WTC11 (cell line): ENCODE measurements at regions not wholly inside any gene's neighbourhood (a gene's known extent, or its start where the extent isn't known, plus 50 kb on each side); places are given as distances from the start of the nearest gene placed in this dataset.

Experiments used
- ATAC-seq: fragments of 200-7000 bp; cut with Tn5 transposase; 2 replicates; pipeline ENCODE4 v1.10.0; 2021; ENCODE audit warnings: mild to moderate bottlenecking, moderate library complexity
- CTCF ChIA-PET: fragments of 300-600 bp; sonication (Branson Sonifier 250); formaldehyde crosslinking; loops from one replicate; lab custom pipeline; 2021; ENCODE audit warnings: antibody characterized with exemption; lab: Charles Lee
- POLR2A ChIA-PET: fragments of 350-600 bp; sonication (Branson Sonifier 250); formaldehyde crosslinking; loops from one replicate; lab custom pipeline; 2021; ENCODE audit warnings: antibody characterized with exemption; lab: Charles Lee
- DNase-seq: peaks from one replicate; pipeline ENCODE4 v3.0.0; 2021; ENCODE audit warnings: low spot score
- H3K27ac Mint-ChIP-seq: 2 replicates; pipeline ENCODE4 v1.8.0; 2021; ENCODE audit warnings: mixed read lengths
- H3K27me3 Mint-ChIP-seq: 2 replicates; pipeline ENCODE4 v1.8.0; 2021; ENCODE audit warnings: low read depth, mild to moderate bottlenecking, moderate library complexity, mixed read lengths
- H3K36me3 Mint-ChIP-seq: 2 replicates; pipeline ENCODE4 v1.8.0; 2021; ENCODE audit warnings: mixed read lengths
- H3K4me1 Mint-ChIP-seq: 2 replicates; pipeline ENCODE4 v1.8.0; 2022; ENCODE audit warnings: mixed read lengths
- H3K4me3 Mint-ChIP-seq: 2 replicates; pipeline ENCODE4 v1.8.0; 2021; ENCODE audit warnings: mild to moderate bottlenecking, moderate library complexity, mixed read lengths
- H3K9me3 Mint-ChIP-seq: 2 replicates; pipeline ENCODE4 v1.8.0; 2021; ENCODE audit warnings: mixed read lengths
- AR ChIP-seq: fragments of 250-450 bp; sonication (Bioruptor Pico); IDR thresholded peaks from 2 replicates; pipeline ENCODE4 v1.9.0; 2021; ENCODE audit warnings: mild to moderate bottlenecking
- CREB1 ChIP-seq: sonication (generic); formaldehyde crosslinking; IDR thresholded peaks from 2 replicates; pipeline ENCODE4 v1.8.0; 2023; ENCODE audit warnings: mild to moderate bottlenecking, missing genetic modification reagents
- CREM ChIP-seq: sonication (generic); formaldehyde crosslinking; IDR thresholded peaks from 2 replicates; pipeline ENCODE4 v1.8.1; 2022; ENCODE audit warnings: mild to moderate bottlenecking, missing genetic modification reagents, moderate library complexity
- E2F4 ChIP-seq: sonication (generic); formaldehyde crosslinking; IDR thresholded peaks from 2 replicates; pipeline ENCODE4 v1.8.1; 2022; ENCODE audit warnings: low read depth, mild to moderate bottlenecking, moderate library complexity, missing genetic modification reagents, borderline replicate concordance
- E2F5 ChIP-seq: sonication (generic); formaldehyde crosslinking; IDR thresholded peaks from 2 replicates; pipeline ENCODE4 v1.8.1; 2022; ENCODE audit warnings: mild to moderate bottlenecking, moderate library complexity, missing genetic modification reagents
- ESRRA ChIP-seq: sonication (generic); formaldehyde crosslinking; IDR thresholded peaks from 2 replicates; pipeline ENCODE4 v1.8.1; 2022; ENCODE audit warnings: mild to moderate bottlenecking, missing genetic modification reagents, borderline replicate concordance
- FOXJ3 ChIP-seq: sonication (generic); formaldehyde crosslinking; IDR thresholded peaks from 2 replicates; pipeline ENCODE4 v1.9.0; 2021; ENCODE audit warnings: missing genetic modification reagents, mild to moderate bottlenecking, borderline replicate concordance
- FOXP1 ChIP-seq: sonication (generic); formaldehyde crosslinking; IDR thresholded peaks from 2 replicates; pipeline ENCODE4 v1.8.0; 2022; ENCODE audit warnings: missing genetic modification reagents, mild to moderate bottlenecking, moderate library complexity, borderline replicate concordance
- IRF2 ChIP-seq: sonication (generic); formaldehyde crosslinking; IDR thresholded peaks from 2 replicates; pipeline ENCODE4 v1.8.0; 2022; ENCODE audit warnings: low read depth, missing genetic modification reagents, borderline replicate concordance
- JUN ChIP-seq: sonication (generic); formaldehyde crosslinking; IDR thresholded peaks from 2 replicates; pipeline ENCODE4 v1.8.0; 2023; ENCODE audit warnings: mild to moderate bottlenecking, missing genetic modification reagents
- KAT7 ChIP-seq: sonication (generic); formaldehyde crosslinking; IDR thresholded peaks from 2 replicates; pipeline ENCODE4 v1.8.1; 2023; ENCODE audit warnings: missing genetic modification reagents, mild to moderate bottlenecking, borderline replicate concordance
- MXD4 ChIP-seq: fragments of 250-450 bp; sonication (Bioruptor Pico); IDR thresholded peaks from 2 replicates; pipeline ENCODE4 v1.8.0; 2021; ENCODE audit warnings: mild to moderate bottlenecking, moderate library complexity, borderline replicate concordance
- MYBL2 ChIP-seq: sonication (generic); formaldehyde crosslinking; IDR thresholded peaks from 2 replicates; pipeline ENCODE4 v1.8.1; 2023; ENCODE audit warnings: mild to moderate bottlenecking, moderate library complexity, missing genetic modification reagents
- NFATC4 ChIP-seq: fragments of 250-450 bp; sonication (Bioruptor Pico); IDR thresholded peaks from 2 replicates; pipeline ENCODE4 v1.9.0; 2021; ENCODE audit warnings: mild to moderate bottlenecking
- NFE2L1 ChIP-seq: sonication (generic); formaldehyde crosslinking; IDR thresholded peaks from 2 replicates; pipeline ENCODE4 v1.8.1; 2023; ENCODE audit warnings: missing genetic modification reagents
- NFYB ChIP-seq: sonication (generic); formaldehyde crosslinking; conservative IDR thresholded peaks from 2 replicates; pipeline ENCODE4 v1.8.0; 2022; ENCODE audit warnings: low read depth, missing genetic modification reagents
- RELA ChIP-seq: sonication (generic); formaldehyde crosslinking; IDR thresholded peaks from 2 replicates; pipeline ENCODE4 v1.8.1; 2022; ENCODE audit warnings: missing genetic modification reagents, mild to moderate bottlenecking, borderline replicate concordance
- SOX15 ChIP-seq: fragments of 250-450 bp; sonication (Bioruptor Pico); IDR thresholded peaks from 2 replicates; pipeline ENCODE4 v1.9.0; 2021; ENCODE audit warnings: mild to moderate bottlenecking
- TCF7 ChIP-seq: sonication (generic); formaldehyde crosslinking; IDR thresholded peaks from 2 replicates; pipeline ENCODE4 v1.8.0; 2022; ENCODE audit warnings: mild to moderate bottlenecking, low read depth, missing genetic modification reagents, moderate library complexity
- TEAD1 ChIP-seq: sonication (generic); formaldehyde crosslinking; IDR thresholded peaks from 2 replicates; pipeline ENCODE4 v1.8.0; 2022; ENCODE audit warnings: mild to moderate bottlenecking, missing genetic modification reagents
- ZNF138 ChIP-seq: sonication (generic); formaldehyde crosslinking; conservative IDR thresholded peaks from 2 replicates; pipeline ENCODE4 v1.8.1; 2022; ENCODE audit warnings: mild to moderate bottlenecking, moderate library complexity, missing genetic modification reagents
- ZNF232 ChIP-seq: sonication (generic); formaldehyde crosslinking; IDR thresholded peaks from 2 replicates; pipeline ENCODE4 v1.8.0; 2022; ENCODE audit warnings: mild to moderate bottlenecking, missing genetic modification reagents
- ZNF263 ChIP-seq: sonication (generic); formaldehyde crosslinking; IDR thresholded peaks from 2 replicates; pipeline ENCODE4 v1.8.1; 2022; ENCODE audit warnings: low read depth, mild to moderate bottlenecking, moderate library complexity, missing genetic modification reagents
- ZNF512 ChIP-seq: sonication (generic); formaldehyde crosslinking; IDR thresholded peaks from 2 replicates; pipeline ENCODE4 v1.8.1; 2022; ENCODE audit warnings: missing genetic modification reagents, borderline replicate concordance
- TF ChIP-seq, protein P1 (sequence below): sonication (generic); formaldehyde crosslinking; conservative IDR thresholded peaks from 2 replicates; pipeline ENCODE4 v1.8.1; 2023; ENCODE audit warnings: mild to moderate bottlenecking, low read depth, missing genetic modification reagents, moderate library complexity
- TF ChIP-seq, protein P2 (sequence below): sonication (generic); formaldehyde crosslinking; IDR thresholded peaks from 2 replicates; pipeline ENCODE4 v1.8.1; 2023; ENCODE audit warnings: mild to moderate bottlenecking, missing genetic modification reagents

DNA sequence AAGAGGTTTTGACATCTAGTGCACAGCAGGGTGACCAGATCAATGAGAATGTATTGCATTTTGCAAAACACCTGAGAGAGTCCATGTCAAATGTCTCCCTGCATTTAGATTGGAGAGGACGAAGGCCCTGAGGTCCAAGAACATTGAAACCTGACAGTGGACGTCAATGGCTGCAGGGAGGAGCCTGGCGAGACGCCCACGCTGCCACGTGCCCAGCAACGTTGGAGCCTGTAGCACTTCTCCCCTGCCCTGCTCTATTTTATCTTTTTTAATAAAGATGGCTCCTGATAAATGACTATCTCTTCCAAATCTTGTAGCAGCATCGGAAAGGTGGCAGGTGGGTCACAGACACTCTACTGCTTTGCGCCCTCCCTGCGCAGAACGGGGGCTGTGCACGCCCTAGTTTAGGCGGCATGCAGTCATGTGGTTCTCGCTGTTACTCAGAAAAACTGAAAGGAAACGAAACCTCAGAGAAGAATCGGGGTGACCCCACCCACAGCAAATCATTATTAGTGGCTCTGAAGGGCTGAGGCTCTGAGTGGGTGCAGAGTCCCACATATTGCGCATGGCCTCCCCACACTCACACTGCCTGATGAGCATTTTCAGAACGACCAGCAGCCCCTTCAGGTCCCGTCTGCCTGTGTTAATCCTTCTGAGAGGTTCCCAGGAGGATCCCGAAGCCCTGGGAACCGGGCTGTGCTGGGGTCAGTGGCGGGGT lies 62.5 kb upstream of the TAMM41 start:
- no peaks in the 10 kb centered on the region; the same call in 1 of the 2 replicates for H3K27me3 Mint-ChIP-seq
- ChIA-PET POLR2A (no interaction called here), CTCF (no interaction called here)
- H3K4me3 Mint-ChIP-seq = no peak overlapping the region
- ATAC-seq (no peak), DNase-seq (no peak)
- H3K27ac Mint-ChIP-seq = no peak overlapping the region
- no peaks in the 10 kb centered on the region for H3K36me3 Mint-ChIP-seq
- no peaks in the 10 kb centered on the region for H3K4me1 Mint-ChIP-seq
- no peak for TF ChIP-seq MXD4 (CRISPR knock-in tag)
- TF ChIP-seq AR (CRISPR knock-in tag) = no peak
- no peak for TF ChIP-seq TEAD1 (CRISPR knock-in tag)
- no peak for TF ChIP-seq E2F5 (CRISPR knock-in tag)
- TF ChIP-seq CREB1 (CRISPR knock-in tag) = no peak
- TF ChIP-seq ESRRA = no peak
- no peak for TF ChIP-seq NFE2L1 (CRISPR knock-in tag)
- TF ChIP-seq RELA = no peak
- TF ChIP-seq MYBL2 (CRISPR knock-in tag) = no peak
- H3K9me3 Mint-ChIP-seq = no peaks in the 10 kb centered on the region

DNA sequence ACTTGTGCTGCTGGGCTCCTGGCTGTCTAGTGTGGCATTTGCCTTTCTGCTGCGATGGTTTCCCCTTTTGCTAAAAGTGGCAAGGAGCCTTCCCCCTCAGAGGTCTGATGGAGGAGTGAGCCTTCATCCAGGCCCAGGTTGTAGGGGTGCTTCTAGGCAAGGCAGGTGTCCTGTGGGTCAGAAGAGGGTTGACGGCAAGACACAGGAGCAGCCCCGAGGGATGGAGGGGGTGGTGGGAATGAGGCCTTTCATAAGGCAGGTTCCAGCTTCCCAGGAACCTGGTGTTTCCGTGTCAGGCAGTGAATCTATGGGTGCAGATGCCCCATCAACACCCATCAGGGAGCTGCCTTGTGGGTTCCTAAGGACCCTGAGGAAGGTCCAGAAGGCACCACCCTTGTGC lies 63.0 kb upstream of the TAMM41 start:
- Mint-ChIP-seq H3K27me3 (no peaks in the 10 kb centered on the region; the same call in 1 of the 2 replicates), H3K9me3 (no peaks in the 10 kb centered on the region), H3K27ac (no peak overlapping the region), H3K4me3 (no peak overlapping the region), H3K36me3 (no peaks in the 10 kb centered on the region), H3K4me1 (no peaks in the 10 kb centered on the region)
- ATAC-seq = no peak
- TF ChIP-seq ZNF232 (CRISPR knock-in tag) (no peak), NFATC4 (CRISPR knock-in tag) (no peak), E2F4 (no peak), CREM (CRISPR knock-in tag) (no peak), ZNF263 (CRISPR knock-in tag) (no peak), KAT7 (CRISPR knock-in tag) (no peak), FOXP1 (CRISPR knock-in tag) (no peak), SOX15 (no peak), JUN (CRISPR knock-in tag) (no peak), NFYB (CRISPR knock-in tag) (no peak), ZNF512 (CRISPR knock-in tag) (no peak), IRF2 (CRISPR knock-in tag) (no peak), ZNF138 (CRISPR knock-in tag) (no peak), NFE2L1 (CRISPR knock-in tag) (no peak), FOXJ3 (CRISPR knock-in tag) (no peak), TCF7 (CRISPR knock-in tag) (no peak)
- TF ChIP-seq, protein P1, sequence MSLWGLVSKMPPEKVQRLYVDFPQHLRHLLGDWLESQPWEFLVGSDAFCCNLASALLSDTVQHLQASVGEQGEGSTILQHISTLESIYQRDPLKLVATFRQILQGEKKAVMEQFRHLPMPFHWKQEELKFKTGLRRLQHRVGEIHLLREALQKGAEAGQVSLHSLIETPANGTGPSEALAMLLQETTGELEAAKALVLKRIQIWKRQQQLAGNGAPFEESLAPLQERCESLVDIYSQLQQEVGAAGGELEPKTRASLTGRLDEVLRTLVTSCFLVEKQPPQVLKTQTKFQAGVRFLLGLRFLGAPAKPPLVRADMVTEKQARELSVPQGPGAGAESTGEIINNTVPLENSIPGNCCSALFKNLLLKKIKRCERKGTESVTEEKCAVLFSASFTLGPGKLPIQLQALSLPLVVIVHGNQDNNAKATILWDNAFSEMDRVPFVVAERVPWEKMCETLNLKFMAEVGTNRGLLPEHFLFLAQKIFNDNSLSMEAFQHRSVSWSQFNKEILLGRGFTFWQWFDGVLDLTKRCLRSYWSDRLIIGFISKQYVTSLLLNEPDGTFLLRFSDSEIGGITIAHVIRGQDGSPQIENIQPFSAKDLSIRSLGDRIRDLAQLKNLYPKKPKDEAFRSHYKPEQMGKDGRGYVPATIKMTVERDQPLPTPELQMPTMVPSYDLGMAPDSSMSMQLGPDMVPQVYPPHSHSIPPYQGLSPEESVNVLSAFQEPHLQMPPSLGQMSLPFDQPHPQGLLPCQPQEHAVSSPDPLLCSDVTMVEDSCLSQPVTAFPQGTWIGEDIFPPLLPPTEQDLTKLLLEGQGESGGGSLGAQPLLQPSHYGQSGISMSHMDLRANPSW (CRISPR knock-in tag) = no peak
- TF ChIP-seq, protein P2, sequence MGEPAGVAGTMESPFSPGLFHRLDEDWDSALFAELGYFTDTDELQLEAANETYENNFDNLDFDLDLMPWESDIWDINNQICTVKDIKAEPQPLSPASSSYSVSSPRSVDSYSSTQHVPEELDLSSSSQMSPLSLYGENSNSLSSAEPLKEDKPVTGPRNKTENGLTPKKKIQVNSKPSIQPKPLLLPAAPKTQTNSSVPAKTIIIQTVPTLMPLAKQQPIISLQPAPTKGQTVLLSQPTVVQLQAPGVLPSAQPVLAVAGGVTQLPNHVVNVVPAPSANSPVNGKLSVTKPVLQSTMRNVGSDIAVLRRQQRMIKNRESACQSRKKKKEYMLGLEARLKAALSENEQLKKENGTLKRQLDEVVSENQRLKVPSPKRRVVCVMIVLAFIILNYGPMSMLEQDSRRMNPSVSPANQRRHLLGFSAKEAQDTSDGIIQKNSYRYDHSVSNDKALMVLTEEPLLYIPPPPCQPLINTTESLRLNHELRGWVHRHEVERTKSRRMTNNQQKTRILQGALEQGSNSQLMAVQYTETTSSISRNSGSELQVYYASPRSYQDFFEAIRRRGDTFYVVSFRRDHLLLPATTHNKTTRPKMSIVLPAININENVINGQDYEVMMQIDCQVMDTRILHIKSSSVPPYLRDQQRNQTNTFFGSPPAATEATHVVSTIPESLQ = no peak
- no peak for DNase-seq
- ChIA-PET POLR2A (no interaction called here), CTCF (no interaction called here)
